Superior temporal gyrus (tissue), 1 donor: ENCODE measurements at regions not wholly inside any gene's neighbourhood (a gene's known extent, or its start where the extent isn't known, plus 50 kb on each side); places are given as distances from the start of the nearest gene placed in this dataset.
A peak's percentile ranks its signal among the peaks of the same experiment; 100 is the strongest.

Experiments
- DNase-seq: peaks from one replicate; pipeline ENCODE4 v3.0.0-alpha.2; 2016; ENCODE audit errors: extremely low spot score

DNA sequence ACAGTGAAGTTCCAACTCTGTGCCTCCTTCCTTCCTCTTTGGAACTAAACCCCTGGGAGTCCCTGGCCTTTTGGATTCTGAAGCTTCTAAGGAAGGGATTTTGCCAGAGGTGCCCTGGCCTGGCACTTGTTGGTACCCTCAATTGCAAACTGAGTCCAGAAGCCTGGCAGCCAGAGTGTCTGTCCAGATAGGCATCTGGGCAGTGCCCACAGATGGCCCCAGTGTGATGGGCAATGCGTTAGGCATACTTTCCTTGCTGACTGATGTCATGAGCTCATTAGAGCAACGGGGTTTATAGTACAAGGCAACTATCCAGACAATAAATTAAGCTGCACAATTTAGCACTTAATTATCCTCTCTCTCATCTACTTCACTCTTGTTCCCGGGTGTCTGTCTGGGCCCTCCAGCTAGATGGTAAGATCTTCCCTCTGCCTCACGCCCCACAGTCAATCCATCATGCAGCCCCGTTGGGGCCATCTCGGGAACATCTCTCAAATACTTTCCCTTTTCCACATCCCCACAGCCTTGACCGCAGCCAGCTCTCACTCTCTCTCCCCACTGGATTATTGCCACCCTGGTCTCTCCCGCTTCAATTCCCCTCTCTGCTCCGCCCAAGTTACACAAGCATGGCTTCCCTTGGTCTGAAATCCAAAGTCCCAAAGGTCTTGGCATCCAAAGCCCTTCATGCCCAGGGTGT is 157.5 kb upstream of the SMIM23 start:
- no peak for DNase-seq

DNA sequence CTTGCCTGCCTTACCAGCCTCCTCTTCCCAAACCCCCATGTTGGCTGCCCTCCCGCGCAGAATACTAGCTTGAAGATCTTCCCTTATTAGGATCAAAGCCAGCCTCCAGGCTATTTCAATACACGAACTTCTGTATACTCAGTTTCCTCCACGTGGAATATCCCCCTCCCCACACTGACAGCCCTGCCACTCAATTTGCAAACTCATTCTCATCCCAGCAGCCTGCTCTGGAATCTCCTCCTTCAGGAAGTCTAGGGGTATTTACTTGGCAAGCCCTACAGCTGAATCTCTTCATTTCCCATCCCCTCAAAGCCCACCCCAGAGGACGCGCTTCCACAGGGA is 157.0 kb upstream of the SMIM23 start:
- no peak for DNase-seq

DNA sequence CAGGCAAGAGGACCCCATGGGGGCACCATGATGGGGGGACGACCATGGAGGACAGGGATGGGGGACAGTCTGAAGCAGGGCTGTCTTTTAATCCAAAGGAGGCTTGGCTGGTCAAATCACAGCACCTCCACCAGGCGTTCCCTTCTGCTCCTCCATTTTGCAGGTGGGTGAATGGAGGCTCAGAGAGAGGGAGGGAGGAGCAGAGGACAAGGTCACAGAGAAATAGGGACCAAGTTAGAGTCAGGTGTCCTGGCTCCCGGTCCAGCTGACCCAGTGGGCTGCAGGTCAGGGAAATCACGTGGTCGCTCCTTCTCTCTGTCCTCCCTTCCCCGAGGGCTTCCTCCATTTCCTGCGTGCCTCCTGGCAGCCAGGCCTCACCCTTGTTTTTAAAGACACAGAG is 156.4 kb upstream of the SMIM23 start:
- no peak for DNase-seq

DNA sequence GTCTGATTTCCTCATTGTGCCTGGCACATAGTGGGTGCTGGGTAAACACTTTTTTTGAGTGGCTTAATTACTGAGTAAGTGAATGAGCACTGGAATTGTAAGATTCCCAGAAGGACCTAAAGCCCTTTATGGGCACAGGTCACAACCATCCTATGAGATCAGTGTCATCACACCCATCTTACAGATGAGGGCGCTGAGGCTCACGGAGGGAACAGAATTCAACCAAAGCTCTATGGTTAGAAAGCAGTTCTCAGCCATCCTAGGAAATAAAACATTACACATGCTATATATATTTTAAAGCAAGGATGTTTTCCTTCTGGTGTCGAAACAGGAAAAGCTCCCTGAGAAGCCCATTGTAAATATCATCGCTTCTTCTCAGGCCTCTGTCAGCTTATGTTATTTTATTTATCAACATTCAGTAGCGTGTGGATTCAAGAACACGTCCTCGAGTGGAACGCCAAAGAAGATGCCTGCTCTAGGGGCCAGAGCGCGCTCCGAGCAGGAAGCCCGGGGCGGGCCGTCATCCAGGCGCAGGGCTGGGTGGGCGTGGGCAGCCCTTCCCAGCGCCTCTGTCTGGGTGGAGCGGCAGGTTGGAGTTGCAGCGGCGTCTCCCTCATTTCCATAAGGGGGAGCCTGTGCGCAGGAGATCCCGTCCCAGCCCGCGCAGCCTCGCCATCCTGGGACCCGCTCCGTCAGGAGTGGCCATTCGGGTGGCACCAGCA is 155.8 kb upstream of the SMIM23 start:
- no peak for DNase-seq

DNA sequence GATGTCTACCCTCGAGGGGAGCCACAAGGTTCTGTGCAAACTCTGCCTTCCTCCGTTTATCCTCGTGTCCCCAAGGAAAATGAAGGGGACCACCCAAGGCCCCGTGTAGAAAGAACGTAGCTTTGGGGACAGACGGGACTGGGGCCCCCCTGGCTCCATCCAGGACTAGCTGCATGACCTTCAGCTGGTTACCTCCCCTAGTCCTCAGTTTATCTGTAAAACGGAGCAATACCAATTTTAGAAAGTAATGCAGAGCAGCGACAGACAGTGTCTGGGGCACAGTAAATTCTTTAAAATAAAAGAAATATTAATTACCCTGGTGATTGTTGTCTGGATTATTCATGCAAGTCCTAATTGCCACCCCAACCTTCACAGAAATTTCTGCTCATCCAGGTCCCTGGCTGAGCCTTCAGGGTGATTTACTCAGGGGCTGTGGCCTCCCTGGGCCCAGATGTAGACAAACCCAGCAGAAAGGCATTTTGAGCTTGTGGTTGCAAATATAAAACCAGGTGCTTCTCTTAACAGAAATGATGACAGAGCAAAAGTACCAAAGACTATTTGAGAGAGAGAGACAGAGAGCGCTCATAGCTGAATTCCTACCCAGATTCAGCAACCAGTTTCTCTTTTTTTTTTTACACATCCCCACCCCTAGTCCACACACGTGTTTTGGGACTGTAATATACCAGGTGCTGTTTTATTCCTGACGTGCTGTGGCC is 155.1 kb upstream of the SMIM23 start:
- DNase-seq = no peak

DNA sequence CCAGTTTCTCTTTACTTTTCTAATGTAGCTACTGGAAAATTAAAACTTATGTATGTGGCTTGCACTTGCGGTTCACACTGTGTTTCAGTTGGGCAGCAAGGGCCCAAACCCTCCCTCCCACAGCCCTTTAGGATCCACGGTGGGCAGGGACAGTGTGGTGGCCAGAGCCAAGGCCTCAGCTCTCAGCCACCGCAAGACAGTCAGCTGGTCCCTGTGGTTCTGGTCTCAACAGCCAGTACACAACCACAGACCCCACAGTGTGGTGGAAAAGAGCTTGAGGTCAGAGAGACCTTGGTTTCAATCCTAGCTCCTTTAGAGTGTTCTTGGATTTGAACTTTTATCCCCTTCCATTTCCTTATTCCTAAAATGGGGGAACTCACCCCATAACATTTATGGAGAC is 153.0 kb upstream of the SMIM23 start:
- DNase-seq = no peak

DNA sequence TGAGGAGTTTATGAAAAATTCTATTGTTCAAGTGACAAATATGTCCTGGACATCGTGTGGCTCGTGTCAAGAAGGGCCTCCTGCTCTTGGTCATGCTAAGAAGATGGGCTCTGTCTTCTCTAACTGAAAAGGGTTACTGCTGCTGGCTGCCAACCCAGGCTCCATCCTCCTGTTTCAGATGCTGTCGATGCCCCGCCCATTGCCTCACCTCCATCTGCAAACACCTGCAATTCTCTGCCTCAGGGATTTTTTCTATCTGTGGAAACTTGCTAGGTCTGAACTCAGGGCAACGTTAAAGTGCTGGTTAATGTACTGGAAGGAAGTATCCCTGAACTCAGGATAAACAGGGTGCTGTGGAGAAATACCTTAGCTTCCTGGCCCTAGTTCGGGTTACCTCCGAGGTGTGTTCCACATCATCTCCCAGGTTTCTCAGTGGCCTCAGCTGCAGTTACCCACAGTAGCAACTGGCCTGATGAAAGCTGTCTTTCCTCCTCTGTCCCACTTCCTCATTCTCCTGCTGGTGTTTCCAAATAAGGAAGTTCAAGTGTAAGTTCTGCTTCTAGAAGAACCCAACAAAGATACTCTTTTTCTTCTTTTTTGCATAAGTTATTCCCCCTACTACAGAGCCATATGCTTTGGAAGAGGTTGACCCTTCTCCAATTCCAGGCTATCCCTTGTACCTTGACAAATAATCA is 151.7 kb upstream of the SMIM23 start:
- no peak for DNase-seq

DNA sequence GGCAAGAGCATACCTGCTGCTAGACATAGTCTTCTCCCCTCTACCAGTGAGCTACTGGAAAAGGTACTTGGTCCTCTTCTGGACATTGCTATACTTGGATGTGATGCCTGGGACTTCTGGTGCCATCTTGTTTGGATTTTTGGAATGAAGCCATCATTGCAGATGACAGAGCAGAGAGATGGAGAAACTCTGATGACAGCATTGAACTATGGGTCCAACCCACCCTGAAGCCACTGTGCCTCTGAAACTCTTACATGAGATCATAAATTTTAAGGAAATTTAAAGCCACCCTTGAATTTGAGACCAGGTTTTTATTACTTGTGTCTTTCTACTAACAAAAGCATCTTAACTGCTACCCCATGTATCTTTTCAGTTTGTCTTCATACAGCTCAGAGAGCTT is 151.1 kb upstream of the SMIM23 start:
- no peak for DNase-seq

DNA sequence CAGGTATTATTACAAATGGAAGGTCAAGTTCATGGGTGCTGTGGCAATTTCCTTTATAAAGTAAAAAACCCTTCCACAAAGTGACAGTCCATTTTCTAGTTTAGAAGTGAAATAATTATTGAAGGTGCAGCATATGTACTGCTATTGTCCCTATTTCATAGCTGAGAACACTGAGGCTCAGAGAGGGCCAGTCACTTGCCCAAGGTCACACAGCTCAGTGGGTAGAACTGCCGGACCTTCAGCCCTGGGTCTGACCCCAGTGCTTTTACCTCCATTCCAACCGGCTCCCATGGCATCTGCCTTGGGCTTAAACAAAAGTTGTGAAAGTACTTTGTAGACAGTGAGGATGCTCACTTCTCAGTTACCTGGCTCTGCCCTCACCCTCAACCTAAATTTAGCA is 150.6 kb upstream of the SMIM23 start:
- DNase-seq = no peak

DNA sequence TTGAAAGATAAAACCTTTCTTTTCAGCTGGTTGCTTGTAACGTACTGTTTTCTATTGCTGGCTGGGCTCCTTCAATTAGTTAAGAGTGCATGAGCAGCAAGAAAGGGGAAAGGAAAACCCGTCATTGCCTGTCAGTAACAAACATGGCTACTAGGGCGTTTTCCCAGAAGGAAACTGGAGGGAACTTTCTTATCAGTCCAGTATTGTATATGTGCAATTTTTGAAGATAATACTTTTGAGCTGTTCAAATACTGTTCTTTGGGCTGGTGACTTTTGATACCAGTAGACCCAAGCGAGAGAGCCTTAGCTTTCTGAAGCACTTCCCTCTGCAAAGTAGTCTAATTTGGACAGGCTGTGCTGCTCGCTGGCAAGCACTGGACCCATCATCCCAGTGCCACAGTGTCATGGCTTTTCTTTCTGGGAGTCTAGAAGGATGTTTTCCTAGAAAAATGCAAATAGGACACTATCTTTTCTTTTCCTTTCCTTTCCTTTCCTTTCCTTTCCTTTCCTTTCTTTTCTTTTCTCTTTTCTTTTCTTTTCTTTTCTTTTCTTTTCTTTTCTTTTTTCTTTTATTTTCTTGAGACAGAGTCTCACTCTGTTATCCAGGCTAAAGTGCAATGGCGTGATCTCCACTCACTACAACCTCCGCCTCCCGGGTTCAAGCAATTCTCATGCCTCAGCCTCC is 149.9 kb upstream of the SMIM23 start:
- no peak for DNase-seq

DNA sequence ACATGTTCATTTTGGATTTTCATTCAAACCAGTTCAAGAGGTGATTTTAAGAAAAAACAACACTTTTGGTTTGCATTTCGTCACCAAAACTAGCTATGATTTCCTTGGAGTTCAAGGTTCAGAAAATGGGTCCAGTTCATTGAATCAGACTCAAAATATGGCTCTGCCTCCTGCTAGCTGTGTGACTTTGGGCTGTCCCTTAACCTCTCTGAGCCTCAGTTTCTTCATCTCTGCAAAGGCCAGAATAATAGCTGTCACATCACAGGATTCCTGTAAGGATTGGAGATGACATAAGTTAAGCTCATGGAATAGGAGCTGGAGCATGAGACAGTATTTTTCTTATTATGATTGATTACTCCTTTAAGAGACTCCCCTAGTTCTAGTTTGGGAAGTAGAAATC is 147.8 kb upstream of the SMIM23 start:
- no peak for DNase-seq

DNA sequence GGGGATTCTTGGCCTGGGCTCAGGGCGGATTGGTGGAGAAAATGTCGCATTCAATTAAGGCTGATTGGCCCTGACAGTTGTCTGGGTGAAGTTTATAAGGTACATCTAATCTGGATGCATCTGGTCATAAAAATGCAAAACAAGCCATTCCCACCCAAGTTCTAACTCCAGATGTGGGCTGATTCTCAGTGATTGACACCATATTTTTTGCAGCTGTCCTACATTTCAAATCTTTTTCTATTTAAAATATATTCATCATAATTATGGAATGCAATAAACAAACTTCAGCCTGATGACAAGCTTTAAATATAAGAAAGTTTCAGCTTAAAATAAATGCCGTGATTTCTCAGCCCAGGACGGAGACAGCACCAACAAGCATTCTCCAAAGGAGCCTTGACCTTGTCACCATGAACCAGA is 146.4 kb upstream of the SMIM23 start:
- no peak for DNase-seq

DNA sequence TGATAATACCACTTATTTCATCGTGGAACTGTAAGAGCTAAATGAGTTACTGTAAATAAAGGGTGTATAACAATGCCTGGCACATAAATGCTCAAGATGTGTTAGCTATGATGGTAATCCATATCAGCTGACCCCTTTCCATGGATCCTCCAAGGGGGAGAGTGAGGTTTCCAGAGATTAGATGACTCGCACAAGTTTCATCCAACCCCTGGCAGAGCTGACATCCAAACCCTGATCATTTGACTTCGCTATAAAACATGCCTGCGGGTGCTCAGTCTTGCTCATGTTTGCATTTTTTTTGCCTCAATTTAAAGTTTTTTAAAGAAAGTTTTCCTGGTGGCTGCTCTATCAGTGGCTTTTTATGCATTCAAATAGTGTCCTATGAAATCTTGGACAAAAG is 145.7 kb upstream of the SMIM23 start:
- no peak for DNase-seq

DNA sequence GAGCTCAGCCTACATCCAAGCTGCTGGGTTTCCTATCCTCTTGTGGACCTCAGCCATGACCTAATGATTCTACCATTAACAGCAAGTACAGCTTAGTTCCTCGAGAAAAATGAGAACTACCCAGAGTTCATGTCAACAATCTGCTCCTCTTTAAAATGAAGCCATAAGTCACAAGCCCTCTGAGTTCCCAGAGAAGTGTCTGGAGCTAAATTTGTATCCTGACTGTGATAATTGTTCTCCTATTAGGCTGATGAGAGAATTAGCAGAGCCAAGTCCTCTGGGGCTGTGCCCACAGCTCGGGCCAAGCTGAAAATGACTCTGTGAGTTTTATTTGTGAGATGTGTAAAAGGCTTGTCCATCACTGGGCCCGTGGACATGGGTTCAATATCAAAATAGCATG is 145.1 kb upstream of the SMIM23 start:
- no peak for DNase-seq

DNA sequence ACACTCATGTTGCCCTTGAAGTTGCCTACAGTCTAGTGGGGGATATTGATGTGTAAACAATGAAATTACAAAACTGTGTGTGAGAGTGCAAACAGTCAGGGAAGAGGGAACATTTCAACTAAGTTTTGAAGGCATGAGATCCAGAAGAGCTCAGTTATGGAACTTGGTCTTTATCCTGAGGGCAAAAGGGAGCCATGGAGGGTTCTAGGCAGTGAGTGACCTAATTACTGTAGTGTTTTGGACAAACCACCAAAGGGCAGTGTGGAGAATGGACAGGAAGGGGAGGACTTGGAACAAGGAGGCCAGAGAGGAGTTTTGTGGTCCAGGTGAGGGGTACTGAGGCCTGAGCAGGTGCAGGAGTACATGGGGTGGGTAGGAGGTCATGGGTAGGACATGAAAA is 143.7 kb upstream of the SMIM23 start:
- no peak for DNase-seq

DNA sequence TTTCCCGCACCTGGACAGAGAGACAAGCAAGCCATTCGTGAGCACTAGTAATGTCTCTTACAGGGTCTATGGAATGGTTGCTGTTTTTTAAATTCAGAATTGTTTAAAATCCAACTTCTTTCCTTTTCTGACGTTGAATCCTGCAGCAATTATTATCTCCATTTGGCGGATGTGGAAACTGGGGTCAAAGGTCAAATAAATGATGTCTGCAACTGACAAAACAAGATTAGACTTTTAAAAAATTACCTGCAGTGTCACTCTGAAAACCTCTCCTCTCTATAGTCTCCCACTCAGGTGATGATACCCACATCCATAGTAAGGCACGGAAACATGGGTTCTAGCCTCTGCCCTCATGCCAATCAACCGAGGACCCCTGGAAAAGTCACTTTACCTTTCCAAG is 142.7 kb upstream of the SMIM23 start:
- no peak for DNase-seq

DNA sequence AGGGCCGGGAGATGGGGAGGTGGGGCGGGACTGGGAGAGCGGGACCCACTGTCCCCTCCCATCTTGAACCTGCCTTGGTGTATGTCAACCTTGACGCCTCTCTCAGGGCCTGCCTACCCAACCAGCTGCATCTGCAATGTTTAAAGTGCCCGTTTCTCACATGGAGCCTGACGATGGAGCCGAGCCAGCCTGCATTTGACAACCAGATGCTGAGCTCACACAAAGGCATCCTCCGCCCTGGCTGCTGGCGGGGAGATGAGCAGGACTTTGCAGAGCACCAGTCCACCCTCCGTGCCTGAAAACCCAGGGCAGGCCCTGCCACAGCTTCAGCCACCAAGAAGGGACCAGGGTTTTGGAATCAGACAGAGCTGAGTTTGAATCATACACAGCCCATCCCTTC is 141.1 kb upstream of the SMIM23 start:
- peak; percentile 60 for DNase-seq

DNA sequence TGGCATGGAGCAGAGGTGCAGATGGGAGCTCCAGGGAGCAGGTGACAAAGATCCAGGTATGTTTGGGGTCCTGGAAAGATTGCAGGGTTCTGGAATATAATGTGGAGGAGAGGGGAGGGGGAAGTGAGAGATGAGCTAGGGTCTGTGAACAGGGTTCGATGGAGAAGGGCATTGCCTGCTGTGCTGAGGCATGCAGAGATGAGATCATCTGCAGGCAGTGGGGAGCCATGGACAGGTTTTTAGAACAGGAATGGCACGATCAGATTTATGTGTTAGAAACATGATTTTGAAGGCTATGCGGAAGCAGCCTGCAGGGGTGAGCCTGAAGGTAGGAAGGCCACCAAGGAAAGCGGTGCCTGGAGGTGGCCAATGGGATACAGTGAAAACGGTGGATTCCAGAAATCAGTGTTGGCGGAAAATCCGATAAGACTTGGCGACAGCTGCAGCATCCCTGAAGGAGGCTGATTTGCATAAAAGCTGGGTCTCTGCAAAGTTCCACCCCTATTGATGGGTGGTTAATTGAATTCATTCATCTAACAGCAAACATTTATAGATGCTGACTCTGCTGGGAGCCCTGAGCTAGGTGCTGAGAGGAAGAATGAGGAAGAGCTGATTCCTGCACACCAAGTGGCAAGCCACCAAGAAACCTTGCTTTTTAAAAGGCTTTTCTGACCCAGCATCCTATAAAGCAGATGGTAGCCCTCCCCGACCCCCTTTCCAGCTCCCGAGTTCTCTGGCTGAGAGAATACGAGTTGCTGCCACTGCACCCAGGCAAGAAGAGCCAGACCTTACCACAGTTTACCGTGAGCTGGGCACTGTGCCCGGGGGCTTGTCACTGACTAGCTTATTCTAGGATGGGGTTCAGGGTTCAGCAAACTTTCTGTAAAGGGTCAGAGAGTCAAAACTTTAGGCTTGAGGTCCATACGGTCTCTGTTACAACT is 139.2 kb upstream of the SMIM23 start:
- no peak for DNase-seq

DNA sequence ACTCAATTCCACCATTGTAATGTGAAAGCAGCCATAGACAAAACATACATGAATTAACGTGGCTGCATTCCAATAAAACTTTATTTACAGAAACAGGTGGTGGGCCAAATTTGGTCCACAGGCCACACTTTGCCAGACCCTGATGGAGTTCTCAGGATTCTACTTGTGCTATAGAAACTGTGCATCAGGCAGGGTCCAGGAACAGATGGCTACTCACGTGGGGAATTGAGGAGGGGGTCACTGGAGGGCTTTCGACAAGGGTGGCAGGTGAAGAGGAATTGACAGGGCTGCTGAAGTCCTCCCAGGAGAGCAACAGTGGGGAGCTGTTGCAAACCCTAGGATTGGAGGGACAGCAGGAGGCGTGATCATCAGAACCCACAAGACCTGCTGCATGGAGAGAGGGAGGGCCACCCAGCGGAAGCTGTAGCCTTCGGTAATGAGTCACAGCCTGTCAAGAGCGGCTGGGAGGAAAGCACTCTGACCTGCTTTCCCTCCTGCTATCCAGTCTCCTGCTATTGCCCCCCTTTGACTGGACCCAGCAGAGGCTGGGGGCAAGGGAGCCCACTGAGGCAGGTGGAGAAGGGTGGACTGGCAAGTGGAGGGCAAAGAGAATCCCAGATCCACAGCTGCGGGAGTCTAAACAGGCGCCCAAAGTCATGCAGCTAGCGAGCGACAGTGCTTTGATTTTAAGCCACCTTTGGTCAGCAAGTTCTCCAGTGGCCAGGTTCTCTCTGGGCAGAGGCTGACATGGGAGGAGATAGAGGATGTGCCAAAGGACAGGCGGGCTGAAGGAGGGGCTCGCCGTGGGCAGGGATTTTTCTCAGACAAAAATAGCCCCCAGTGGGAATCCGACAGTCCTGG is 138.3 kb upstream of the SMIM23 start:
- no peak for DNase-seq

DNA sequence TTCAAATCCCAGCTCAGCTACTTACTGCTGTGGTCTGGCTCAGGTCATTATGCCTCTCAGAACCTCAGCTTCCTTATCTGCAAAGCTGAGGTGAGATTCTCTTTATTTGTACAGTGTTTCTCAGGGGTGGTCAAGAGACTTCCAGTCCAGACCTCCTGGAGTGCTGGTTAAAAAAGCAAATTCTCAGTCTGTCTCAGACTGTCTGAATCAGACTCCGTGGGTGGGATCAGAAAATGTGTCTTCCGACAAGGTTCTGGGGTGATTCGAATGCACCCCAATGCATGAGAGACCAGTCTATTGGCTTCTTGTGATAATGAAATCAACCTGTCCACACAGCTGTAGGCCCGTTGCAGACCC is 137.7 kb upstream of the SMIM23 start:
- no peak for DNase-seq
